22Rv1 (cell line): ENCODE measurements at regions not wholly inside any gene's neighbourhood (a gene's known extent, or its start where the extent isn't known, plus 50 kb on each side); places are given as distances from the start of the nearest gene placed in this dataset.

ENCODE experiments used
- CTCF ChIP-seq: fragments of 450-650 bp; IDR thresholded peaks from 2 replicates; pipeline ENCODE4 v1.5.1; 2017; ENCODE audit warnings: mild to moderate bottlenecking
- ZFX ChIP-seq: fragments of 450-650 bp; IDR thresholded peaks from 2 replicates; pipeline ENCODE4 v1.6.1; 2017; ENCODE audit warnings: antibody characterized with exemption, borderline replicate concordance

DNA sequence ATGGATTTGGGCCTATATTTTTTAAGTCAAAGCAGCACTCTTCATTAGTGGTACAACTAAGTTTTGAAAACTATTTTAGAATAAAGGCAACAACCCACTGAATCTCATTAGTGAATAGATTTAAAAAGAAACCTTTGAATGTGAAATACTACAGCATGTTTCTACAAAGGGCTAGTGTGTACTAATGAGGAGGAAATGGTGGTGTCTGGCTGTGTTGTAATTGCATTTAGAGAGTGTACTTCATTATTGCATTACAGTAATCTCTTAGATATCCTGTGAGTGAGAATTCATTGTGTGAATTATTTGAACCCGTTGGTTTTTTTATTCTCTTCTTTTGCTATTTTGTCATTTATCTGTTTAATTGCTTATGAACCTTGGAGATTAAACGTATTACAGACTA is 575.4 kb upstream of the FAM98A start:
- TF ChIP-seq CTCF, result no peak
- TF ChIP-seq ZFX, result no peak
